Astrocyte of the cerebellum (primary cell): ENCODE measurements at regions not wholly inside any gene's neighbourhood (a gene's known extent, or its start where the extent isn't known, plus 50 kb on each side); places are given as distances from the start of the nearest gene placed in this dataset.
"Not testable (repeated sequence)": the region's sequence is repeated elsewhere in the genome, so short reads cannot be mapped to it uniquely, and the experiment has no call there.

Experiments used
- DNase-seq: peaks from one replicate; pipeline ENCODE4 v3.0.0-alpha.2; 2011; ENCODE audit warnings: low read depth
- H3K4me3 ChIP-seq: 2 replicates; pipeline ENCODE4 v1.5.1; 2011; ENCODE audit warnings: mild to moderate bottlenecking, low read depth, low read length, moderate library complexity
- in situ Hi-C: cut with HindIII; loops from 2 replicates; pipeline ENCODE4 v1.10.0; 2017; ENCODE audit warnings: low sequenced_read_pairs
- TF ChIP-seq, protein P1 (sequence below): IDR thresholded peaks from 2 replicates; pipeline ENCODE4 v1.5.1; 2012; ENCODE audit warnings: low read length, low read depth, moderate library complexity, mild to moderate bottlenecking; ENCODE audit errors: missing control alignments

DNA sequence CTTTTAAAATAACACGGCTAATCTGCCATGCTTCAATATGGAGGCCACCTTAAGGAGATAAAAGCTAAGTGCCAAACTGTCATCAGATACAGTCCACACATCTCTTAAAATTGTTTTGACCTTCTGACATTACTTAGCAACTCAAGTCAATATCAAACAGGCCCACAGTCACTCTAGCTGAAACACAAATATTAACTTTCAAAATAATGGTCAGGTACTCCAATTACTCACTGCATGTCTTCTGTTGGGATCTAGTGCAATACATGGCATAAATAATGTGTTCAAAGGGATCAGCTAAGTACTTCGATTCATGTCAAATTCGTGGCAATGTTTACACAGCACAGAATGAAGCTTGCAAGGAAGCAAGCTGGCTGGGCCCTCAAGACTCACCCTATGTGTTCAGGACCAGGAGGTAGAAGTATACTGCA lies 133.9 kb upstream of the BEND6 start:
- no peak overlapping the region for H3K4me3 ChIP-seq
- TF ChIP-seq, protein P1, sequence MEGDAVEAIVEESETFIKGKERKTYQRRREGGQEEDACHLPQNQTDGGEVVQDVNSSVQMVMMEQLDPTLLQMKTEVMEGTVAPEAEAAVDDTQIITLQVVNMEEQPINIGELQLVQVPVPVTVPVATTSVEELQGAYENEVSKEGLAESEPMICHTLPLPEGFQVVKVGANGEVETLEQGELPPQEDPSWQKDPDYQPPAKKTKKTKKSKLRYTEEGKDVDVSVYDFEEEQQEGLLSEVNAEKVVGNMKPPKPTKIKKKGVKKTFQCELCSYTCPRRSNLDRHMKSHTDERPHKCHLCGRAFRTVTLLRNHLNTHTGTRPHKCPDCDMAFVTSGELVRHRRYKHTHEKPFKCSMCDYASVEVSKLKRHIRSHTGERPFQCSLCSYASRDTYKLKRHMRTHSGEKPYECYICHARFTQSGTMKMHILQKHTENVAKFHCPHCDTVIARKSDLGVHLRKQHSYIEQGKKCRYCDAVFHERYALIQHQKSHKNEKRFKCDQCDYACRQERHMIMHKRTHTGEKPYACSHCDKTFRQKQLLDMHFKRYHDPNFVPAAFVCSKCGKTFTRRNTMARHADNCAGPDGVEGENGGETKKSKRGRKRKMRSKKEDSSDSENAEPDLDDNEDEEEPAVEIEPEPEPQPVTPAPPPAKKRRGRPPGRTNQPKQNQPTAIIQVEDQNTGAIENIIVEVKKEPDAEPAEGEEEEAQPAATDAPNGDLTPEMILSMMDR = no peak
- in situ Hi-C loops = no loop called here
- no peak for DNase-seq

DNA sequence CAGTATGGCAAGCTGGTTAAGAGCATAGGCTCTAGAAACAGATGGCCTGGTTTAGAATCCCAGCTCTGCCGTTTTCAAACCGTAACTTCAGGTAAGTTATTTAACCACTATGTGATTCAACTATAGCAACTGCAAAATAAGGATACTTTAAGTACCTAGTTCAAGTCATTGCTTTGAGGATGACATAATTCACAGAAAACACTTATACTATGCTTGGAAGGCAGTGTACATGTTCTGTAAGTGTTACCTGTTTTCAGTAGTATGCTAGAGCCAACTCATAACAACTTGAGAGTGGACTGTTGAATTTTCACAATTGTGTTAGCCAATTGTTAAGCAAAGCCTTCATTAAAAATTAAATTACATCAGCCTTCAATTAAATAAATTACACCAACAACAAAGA lies 134.8 kb upstream of the BEND6 start:
- in situ Hi-C loops = no loop called here
- TF ChIP-seq, protein P1 = no peak
- no peak for DNase-seq
- no peak overlapping the region for H3K4me3 ChIP-seq

DNA sequence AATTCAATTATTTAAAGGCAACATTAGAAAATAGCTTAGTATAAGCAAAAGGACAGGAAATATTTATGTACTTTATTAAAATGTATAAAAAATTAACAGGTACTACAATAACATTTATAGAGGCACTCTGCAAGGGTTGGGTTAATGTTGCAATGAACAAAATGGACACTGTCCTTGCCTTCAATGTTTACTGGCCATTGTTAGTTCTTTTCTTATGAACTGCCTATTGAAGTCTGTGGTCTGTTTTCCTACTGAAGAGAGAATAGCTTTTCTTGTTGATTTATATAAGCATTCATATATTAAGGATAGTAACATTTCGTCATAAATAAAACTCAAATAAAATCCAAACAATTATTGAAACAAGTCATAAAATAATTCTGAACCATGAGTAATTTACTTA lies 135.3 kb upstream of the BEND6 start:
- no peak for DNase-seq
- TF ChIP-seq, protein P1 = no peak
- in situ Hi-C loops = no loop called here
- no peak overlapping the region for H3K4me3 ChIP-seq

DNA sequence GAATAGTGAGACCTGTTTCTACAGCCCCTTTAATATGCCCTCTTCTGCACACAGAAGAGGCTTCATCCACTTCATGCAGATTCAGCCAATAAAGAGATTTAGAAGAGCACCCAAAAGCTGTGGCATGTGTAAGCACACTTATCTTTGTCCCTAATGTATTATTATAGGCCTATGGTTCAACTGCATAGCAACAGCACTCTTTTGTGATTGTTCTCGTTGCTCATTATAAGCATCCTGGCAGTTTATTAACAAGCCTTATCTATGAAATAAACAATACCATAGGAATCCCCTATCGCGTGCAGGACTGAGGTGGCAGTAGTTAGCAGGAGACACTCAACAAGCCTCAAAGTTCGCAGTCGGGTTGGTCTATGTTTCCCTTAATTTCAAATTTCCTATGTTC lies 138.5 kb upstream of the BEND6 start:
- no peak overlapping the region for H3K4me3 ChIP-seq
- in situ Hi-C loops = no loop called here
- no peak for DNase-seq
- TF ChIP-seq, protein P1 = no peak

DNA sequence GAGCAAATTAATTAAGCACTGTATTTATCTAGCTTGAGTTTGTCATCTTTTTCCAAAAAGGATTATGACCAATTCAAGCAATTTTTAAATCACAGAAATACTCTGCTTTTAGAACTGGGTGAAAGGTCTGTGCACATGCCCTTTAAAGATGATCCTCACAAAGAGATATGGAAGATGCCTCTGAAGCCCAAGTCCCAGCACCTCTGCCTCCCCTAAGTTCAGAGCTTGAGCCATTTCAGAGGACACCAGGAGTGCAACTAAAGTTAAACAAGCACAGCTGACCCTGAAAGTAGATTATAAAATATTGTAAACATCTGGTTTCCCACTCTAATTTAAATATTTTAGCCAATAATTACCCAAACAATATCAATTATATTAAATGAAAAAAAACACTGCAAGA lies 139.5 kb upstream of the BEND6 start:
- DNase-seq = no peak
- in situ Hi-C loops = no loop called here
- H3K4me3 ChIP-seq = no peak overlapping the region
- TF ChIP-seq, protein P1 = no peak

DNA sequence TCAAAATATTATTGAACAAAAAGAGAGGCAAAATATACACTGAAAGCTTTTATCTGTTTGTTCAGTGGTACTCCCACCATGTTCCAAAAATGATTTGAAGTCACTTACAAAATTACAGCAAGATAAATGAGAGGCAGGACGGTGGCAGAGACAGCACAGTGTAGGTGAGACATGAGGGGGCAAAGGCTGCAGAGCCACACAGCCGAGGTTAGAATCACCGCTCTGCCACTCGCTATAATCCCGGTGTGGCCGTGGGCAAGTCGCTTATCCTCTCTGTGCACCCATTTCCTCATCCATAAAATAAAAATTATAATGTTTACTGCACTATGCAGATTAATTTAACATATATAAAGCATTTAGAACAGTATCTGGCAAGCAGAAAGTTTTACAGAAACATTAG lies 140.1 kb upstream of the BEND6 start:
- in situ Hi-C loops = no loop called here
- no peak overlapping the region for H3K4me3 ChIP-seq
- no peak for DNase-seq
- TF ChIP-seq, protein P1 = no peak

DNA sequence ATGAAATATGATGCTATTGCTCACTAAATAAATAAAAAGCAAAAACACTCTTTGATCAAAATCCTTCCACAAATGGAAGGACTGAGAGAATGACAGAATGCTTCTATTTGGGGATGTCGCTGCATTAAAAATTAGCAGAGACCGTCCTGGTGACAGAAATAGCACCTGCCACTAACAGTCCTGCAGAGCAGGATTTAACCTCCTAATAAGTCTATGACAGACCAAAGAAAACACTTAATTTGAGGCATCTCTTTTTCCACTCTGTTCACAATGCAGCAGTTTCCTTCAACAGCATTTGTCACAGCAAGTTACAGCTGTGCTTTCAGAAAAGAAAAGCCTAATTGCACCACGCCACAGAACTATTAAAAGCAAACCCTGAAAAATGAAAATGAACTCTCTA lies 140.6 kb upstream of the BEND6 start:
- no peak for DNase-seq
- TF ChIP-seq, protein P1 = no peak
- H3K4me3 ChIP-seq = no peak overlapping the region
- in situ Hi-C loops = no loop called here

DNA sequence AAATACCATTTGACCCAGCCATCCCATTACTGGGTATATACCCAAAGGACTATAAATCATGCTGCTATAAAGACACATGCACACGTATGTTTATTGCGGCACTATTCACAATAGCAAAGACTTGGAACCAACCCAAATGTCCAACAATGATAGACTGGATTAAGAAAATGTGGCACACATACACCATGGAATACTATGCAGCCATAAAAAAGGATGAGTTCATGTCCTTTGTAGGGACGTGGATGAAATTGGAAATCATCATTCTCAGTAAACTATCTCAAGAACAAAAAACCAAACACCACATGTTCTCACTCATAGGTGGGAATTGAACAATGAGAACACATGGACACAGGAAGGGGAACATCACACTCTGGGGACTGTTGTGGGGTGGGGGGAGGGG lies 142.1 kb upstream of the BEND6 start:
- DNase-seq, H3K4me3 ChIP-seq, in situ Hi-C loops: not testable (repeated sequence)
